AG04450 (cell line): ENCODE measurements at regions not wholly inside any gene's neighbourhood (a gene's known extent, or its start where the extent isn't known, plus 50 kb on each side); places are given as distances from the start of the nearest gene placed in this dataset.

Experiments used
- CTCF ChIA-PET: fragments of 300-600, 350-600 bp; formaldehyde crosslinking; extraction: SDS; loops from one replicate; lab custom pipeline; 2022; ENCODE audit warnings: antibody characterized with exemption, inconsistent platforms; lab: Charles Lee
- POLR2A ChIA-PET: fragments of 350-600 bp; formaldehyde crosslinking; extraction: SDS; loops from one replicate; lab custom pipeline; 2021; ENCODE audit warnings: antibody characterized with exemption, inconsistent platforms; lab: Yijun Ruan, JAX
- DNase-seq: peaks from one replicate; pipeline ENCODE4 v3.0.0-alpha.2; 2011; ENCODE audit warnings: low read depth, low spot score
- H3K27ac ChIP-seq: one replicate; pipeline ENCODE4 v1.5.1; 2012; ENCODE audit warnings: low read depth, low read length, control low read depth
- H3K27me3 ChIP-seq: one replicate; pipeline ENCODE4 v1.6.0; 2012; ENCODE audit warnings: low read length; ENCODE audit not compliant: control insufficient read depth, insufficient read depth
- H3K4me3 ChIP-seq: 2 replicates; pipeline ENCODE4 v1.5.1; 2011; ENCODE audit warnings: mild to moderate bottlenecking, low read depth, low read length, control low read depth
- H3K9me3 ChIP-seq: 2 replicates; pipeline ENCODE4 v1.5.1; 2012; ENCODE audit warnings: low read length; ENCODE audit not compliant: control insufficient read depth, insufficient read depth
- TF ChIP-seq, protein P1 (sequence below): IDR thresholded peaks from 2 replicates; pipeline ENCODE4 v1.5.1; 2011; ENCODE audit warnings: low read depth, low read length, control low read depth, inconsistent platforms

DNA sequence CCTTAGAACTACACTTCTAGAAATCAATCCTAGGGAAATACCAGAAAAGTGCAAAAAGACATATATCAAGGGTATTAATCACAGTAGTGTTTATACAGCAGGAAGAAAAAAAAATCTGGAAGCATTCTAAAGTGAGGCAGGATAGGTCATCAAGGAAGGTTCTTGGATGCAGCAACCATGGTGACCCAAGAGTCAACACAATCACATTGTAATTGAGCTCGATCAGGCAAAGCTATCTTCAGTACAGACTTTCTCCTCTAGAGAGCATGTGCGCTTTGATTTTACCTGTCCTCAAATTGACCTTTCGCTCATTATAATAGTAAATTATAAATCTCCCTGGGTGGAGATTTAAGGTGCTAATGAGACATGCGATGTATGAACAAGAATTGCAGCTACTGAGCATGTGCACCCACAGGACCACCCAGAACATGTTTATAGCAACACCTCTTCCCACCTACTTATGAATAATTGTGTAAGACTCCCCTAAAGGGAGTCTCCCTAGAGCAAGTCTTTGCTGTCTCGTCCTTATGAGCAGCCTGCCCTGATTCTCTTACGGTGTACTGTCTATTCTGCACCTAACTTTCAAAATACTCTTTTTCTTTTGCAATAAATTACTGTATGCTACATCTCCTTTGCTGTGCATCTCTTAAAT lies 297.7 kb downstream of the ATPSCKMT start:
- no peak for DNase-seq
- Histone ChIP-seq H3K4me3 (no peak overlapping the region), H3K9me3 (no peaks in the 10 kb centered on the region), H3K27ac (no peak overlapping the region), H3K27me3 (no peaks in the 10 kb centered on the region)
- ChIA-PET POLR2A (no interaction called here), CTCF (no interaction called here)
- TF ChIP-seq, protein P1, sequence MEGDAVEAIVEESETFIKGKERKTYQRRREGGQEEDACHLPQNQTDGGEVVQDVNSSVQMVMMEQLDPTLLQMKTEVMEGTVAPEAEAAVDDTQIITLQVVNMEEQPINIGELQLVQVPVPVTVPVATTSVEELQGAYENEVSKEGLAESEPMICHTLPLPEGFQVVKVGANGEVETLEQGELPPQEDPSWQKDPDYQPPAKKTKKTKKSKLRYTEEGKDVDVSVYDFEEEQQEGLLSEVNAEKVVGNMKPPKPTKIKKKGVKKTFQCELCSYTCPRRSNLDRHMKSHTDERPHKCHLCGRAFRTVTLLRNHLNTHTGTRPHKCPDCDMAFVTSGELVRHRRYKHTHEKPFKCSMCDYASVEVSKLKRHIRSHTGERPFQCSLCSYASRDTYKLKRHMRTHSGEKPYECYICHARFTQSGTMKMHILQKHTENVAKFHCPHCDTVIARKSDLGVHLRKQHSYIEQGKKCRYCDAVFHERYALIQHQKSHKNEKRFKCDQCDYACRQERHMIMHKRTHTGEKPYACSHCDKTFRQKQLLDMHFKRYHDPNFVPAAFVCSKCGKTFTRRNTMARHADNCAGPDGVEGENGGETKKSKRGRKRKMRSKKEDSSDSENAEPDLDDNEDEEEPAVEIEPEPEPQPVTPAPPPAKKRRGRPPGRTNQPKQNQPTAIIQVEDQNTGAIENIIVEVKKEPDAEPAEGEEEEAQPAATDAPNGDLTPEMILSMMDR, result no peak

DNA sequence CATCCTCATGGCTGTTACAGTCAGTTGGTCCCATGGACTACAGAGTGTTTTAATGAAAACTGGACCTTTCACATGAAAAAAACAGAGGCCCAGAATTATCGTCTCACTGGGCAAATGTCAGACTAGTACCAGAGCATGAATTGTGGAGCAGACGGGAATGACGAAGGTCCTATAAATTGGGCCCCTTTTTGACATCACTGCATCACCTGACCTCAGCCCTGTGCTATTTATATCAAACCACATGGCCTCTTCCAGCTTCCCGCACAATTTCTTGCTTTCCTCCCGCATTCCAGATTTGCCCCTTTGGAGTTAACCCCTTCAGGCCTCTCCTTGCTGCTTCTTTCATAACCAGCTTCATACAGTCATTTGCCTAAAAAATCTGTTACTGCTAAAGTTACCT lies 301.7 kb downstream of the ATPSCKMT start:
- Histone ChIP-seq H3K9me3 (no peaks in the 10 kb centered on the region), H3K4me3 (no peak overlapping the region), H3K27me3 (no peaks in the 10 kb centered on the region), H3K27ac (no peak overlapping the region)
- TF ChIP-seq, protein P1, result no peak
- DNase-seq, result no peak
- ChIA-PET CTCF (no interaction called here), POLR2A (no interaction called here)

DNA sequence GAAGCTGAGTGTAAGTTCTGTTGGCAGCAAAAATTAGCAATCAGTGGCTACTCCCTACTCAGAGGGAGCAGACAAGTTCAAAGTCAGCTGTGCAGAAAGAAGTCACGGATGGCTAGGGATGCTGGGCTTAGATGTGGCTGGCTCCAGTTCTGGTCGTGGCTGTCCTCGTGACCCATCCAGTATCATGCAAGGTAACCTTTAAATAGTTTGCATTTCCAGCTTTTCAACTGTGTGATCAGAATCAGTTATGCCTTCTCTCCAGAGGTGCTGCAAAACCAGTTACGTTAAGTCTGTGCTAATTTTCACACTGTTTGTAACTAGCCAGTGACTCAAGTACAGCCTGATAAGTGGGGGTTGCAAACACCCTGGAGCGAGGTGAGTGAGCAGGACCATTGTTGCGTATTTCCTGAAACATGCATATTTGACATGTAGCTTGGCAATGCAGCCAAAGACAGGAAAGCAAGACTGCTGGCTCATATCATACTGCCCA lies 302.4 kb downstream of the ATPSCKMT start:
- H3K9me3 ChIP-seq, result no peaks in the 10 kb centered on the region

DNA sequence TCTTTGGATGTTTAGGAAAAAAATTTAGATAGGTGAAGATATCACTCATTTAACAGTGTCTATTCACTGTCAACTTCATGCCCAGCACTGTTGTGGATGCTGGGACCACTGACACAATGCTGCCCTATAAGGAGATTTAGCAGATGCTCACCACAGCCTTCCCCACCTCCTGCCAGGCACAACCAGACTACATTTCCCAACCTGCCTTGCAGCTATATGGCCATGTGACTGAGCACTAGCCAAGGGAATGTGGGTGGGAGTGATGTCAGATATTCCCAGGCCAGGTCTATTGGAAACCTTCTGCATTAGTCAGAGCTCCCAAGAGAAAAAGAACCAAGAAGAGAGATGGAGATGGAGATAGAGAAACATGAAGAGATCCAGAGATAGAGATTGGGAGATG lies 302.6 kb upstream of the TAS2R1 start:
- Histone ChIP-seq H3K4me3 (no peak overlapping the region), H3K9me3 (peaks cover 5% of the 10 kb centered on the region; the same call in 1 of the 2 replicates), H3K27ac (no peak overlapping the region), H3K27me3 (no peaks in the 10 kb centered on the region)
- peak; percentile 18 for DNase-seq
- TF ChIP-seq, protein P1, result no peak
- ChIA-PET CTCF (interaction anchor here (0.6 kb wide), 1 partner anchor 20 kb away, joined by 4 read pairs; no protein-coding TSS in a partner anchor), POLR2A (interaction anchor here (0.6 kb wide), 1 partner anchor 59 kb away, joined by 3 read pairs; no protein-coding TSS in a partner anchor)

More for the DNA sequence above, 302.4 kb downstream of the ATPSCKMT start:
- POLR2A ChIA-PET, result no interaction called here
- no peak for DNase-seq
- TF ChIP-seq, protein P1, result no peak
- Histone ChIP-seq H3K4me3 (no peak overlapping the region), H3K27me3 (no peaks in the 10 kb centered on the region), H3K27ac (no peak overlapping the region)
- CTCF ChIA-PET, result no interaction called here

DNA sequence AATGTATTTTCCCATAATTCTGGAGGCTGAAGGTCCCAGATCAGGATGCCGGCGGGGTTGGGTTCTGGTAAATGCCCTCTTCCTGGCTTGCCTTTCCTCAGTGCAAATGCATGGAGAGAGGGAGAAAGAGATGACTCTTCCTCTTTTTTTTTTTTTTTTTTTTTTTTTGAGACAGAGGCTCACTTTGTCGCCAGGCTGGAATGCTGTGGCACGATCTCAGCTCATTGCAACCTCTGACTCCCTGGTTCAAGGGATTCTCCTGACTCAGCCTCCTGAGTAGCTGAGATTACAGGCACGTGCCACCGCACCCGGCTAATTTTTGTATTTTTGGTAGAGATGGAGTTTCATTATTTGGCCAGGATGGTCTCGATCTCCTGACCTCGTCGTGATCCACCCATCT lies 300.0 kb upstream of the TAS2R1 start:
- POLR2A ChIA-PET, result interaction anchor here (0.6 kb wide), 1 partner anchor 41 kb away, joined by 4 read pairs; no protein-coding TSS in a partner anchor
- CTCF ChIA-PET, result interaction anchor here (0.6 kb wide), 1 partner anchor 174 kb away, joined by 4 read pairs; no protein-coding TSS in a partner anchor
- DNase-seq, result no peak

More for the DNA sequence above, 300.0 kb upstream of the TAS2R1 start:
- Histone ChIP-seq H3K27me3 (no peaks in the 10 kb centered on the region), H3K27ac (no peak overlapping the region), H3K4me3 (no peak overlapping the region), H3K9me3 (peaks cover 5% of the 10 kb centered on the region; the same call in 1 of the 2 replicates)
- TF ChIP-seq, protein P1, result no peak
